ENCODE measurements at regions not wholly inside any gene's neighbourhood (a gene's known extent, or its start where the extent isn't known, plus 50 kb on each side); places are given as distances from the start of the nearest gene placed in this dataset.
A peak's percentile ranks its signal among the peaks of the same experiment; 100 is the strongest.

- no peak overlapping the region for H3K4me2 ChIP-seq (ENCODE audit: low read length)
- no peak for TF ChIP-seq EZH2phosphoT487 (IDR thresholded peaks at IDR 0.05; ENCODE audit: low read depth)
- TF ChIP-seq CTCF (IDR thresholded peaks at IDR 0.05; ENCODE audit: low read depth, low read length), result no peak
- H3K9me3 ChIP-seq (ENCODE audit: insufficient read depth, low read length), result peaks cover 19% of the 10 kb centered on the region; the same call in 1 of the 2 replicates
- no peaks in the 10 kb centered on the region for H3K79me2 ChIP-seq (ENCODE audit: low read length)
- H3K36me3 ChIP-seq (replicated peaks; ENCODE audit: low read depth, low read length), result peaks cover 3% of the 10 kb centered on the region
- no peaks in the 10 kb centered on the region for H4K20me1 ChIP-seq (ENCODE audit: insufficient read depth, low read length)
- H3K27ac ChIP-seq (ENCODE audit: low read length), result no peak overlapping the region
- H2AFZ ChIP-seq (ENCODE audit: low read depth, low read length), result no peak overlapping the region
- no peak overlapping the region for H3K9ac ChIP-seq (ENCODE audit: low read length)
- no peaks in the 10 kb centered on the region for H3K27me3 ChIP-seq (ENCODE audit: low read depth, low read length)
- H3K4me1 ChIP-seq (ENCODE audit: low read length), result no peaks in the 10 kb centered on the region
- H3K4me3 ChIP-seq (ENCODE audit: low read length), result no peak overlapping the region
Measured at GRCh38 chr13:33480561-33480960, 195.0 kb upstream of the STARD13 start.

- H3K9me3 ChIP-seq (ENCODE audit: insufficient read depth, low read length), result peaks cover 11% of the 10 kb centered on the region; the same call in 1 of the 2 replicates
- H4K20me1 ChIP-seq (ENCODE audit: insufficient read depth, low read length), result no peaks in the 10 kb centered on the region
- TF ChIP-seq CTCF (IDR thresholded peaks at IDR 0.05; ENCODE audit: low read depth, low read length), result no peak
- TF ChIP-seq EZH2phosphoT487 (IDR thresholded peaks at IDR 0.05; ENCODE audit: low read depth), result no peak
- H3K4me3 ChIP-seq (ENCODE audit: low read length), result no peak overlapping the region
- peaks cover 3% of the 10 kb centered on the region; the same call in 1 of the 2 replicates for H3K4me1 ChIP-seq (ENCODE audit: low read length)
- H3K9ac ChIP-seq (ENCODE audit: low read length), result no peak overlapping the region
- H3K4me2 ChIP-seq (ENCODE audit: low read length), result no peak overlapping the region
- peaks cover 3% of the 10 kb centered on the region for H3K36me3 ChIP-seq (replicated peaks; ENCODE audit: low read depth, low read length)
- no peak overlapping the region for H2AFZ ChIP-seq (ENCODE audit: low read depth, low read length)
- H3K27ac ChIP-seq (ENCODE audit: low read length), result no peak overlapping the region
- H3K79me2 ChIP-seq (ENCODE audit: low read length), result no peaks in the 10 kb centered on the region
- no peaks in the 10 kb centered on the region for H3K27me3 ChIP-seq (ENCODE audit: low read depth, low read length)
Measured at GRCh38 chr13:33483471-33483870, 197.9 kb upstream of the STARD13 start.

- Histone ChIP-seq H4K20me1 (ENCODE audit: insufficient read depth, low read length) (no peaks in the 10 kb centered on the region), H3K79me2 (ENCODE audit: low read length) (no peaks in the 10 kb centered on the region), H3K9me3 (ENCODE audit: insufficient read depth, low read length) (peaks cover 11% of the 10 kb centered on the region; the same call in 1 of the 2 replicates), H3K27ac (ENCODE audit: low read length) (no peak overlapping the region), H3K9ac (ENCODE audit: low read length) (no peak overlapping the region), H3K27me3 (ENCODE audit: low read depth, low read length) (no peaks in the 10 kb centered on the region), H2AFZ (ENCODE audit: low read depth, low read length) (no peak overlapping the region), H3K4me2 (ENCODE audit: low read length) (no peak overlapping the region), H3K4me1 (ENCODE audit: low read length) (peaks cover 3% of the 10 kb centered on the region; the same call in 1 of the 2 replicates), H3K36me3 (replicated peaks; ENCODE audit: low read depth, low read length) (peaks cover 3% of the 10 kb centered on the region), H3K4me3 (ENCODE audit: low read length) (no peak overlapping the region)
- TF ChIP-seq CTCF (IDR thresholded peaks at IDR 0.05; ENCODE audit: low read depth, low read length) (no peak), EZH2phosphoT487 (IDR thresholded peaks at IDR 0.05; ENCODE audit: low read depth) (no peak)
Measured at GRCh38 chr13:33485247-33485646, 199.7 kb upstream of the STARD13 start.

GRCh38 chr13:33487575-33488243 lies 202.2 kb upstream of the STARD13 start:
- Histone ChIP-seq H3K27ac (ENCODE audit: low read length) (no peak overlapping the region), H3K27me3 (ENCODE audit: low read depth, low read length) (no peaks in the 10 kb centered on the region), H3K79me2 (ENCODE audit: low read length) (no peaks in the 10 kb centered on the region), H3K9me3 (ENCODE audit: insufficient read depth, low read length) (peaks cover 11% of the 10 kb centered on the region; the same call in 1 of the 2 replicates), H3K4me2 (ENCODE audit: low read length) (peak overlapping the region; percentile 34), H4K20me1 (ENCODE audit: insufficient read depth, low read length) (no peaks in the 10 kb centered on the region), H3K4me1 (ENCODE audit: low read length) (peaks cover 3% of the 10 kb centered on the region; the same call in 1 of the 2 replicates), H2AFZ (ENCODE audit: low read depth, low read length) (peak overlapping the region; percentile 10; the same call in 1 of the 2 replicates), H3K36me3 (replicated peaks; ENCODE audit: low read depth, low read length) (peaks cover 3% of the 10 kb centered on the region), H3K4me3 (ENCODE audit: low read length) (peak overlapping the region; percentile 13), H3K9ac (ENCODE audit: low read length) (no peak overlapping the region)
- no peak for TF ChIP-seq EZH2phosphoT487 (IDR thresholded peaks at IDR 0.05; ENCODE audit: low read depth)
- peak; percentile 62 for TF ChIP-seq CTCF (IDR thresholded peaks at IDR 0.05; ENCODE audit: low read depth, low read length)
